Activated naive CD8-positive, alpha-beta T cell treated with anti-CD3 and anti-CD28 coated beads, Interleukin-2, amount 50 U/mL, for 24 hours (primary cell): ENCODE measurements at regions not wholly inside any gene's neighbourhood (a gene's known extent, or its start where the extent isn't known, plus 50 kb on each side); places are given as distances from the start of the nearest gene placed in this dataset.
"Not testable (repeated sequence)": the region's sequence is repeated elsewhere in the genome, so short reads cannot be mapped to it uniquely, and the experiment has no call there.

ENCODE experiments used
- ATAC-seq: fragments of 150-1000 bp; cut with Tn5 transposase; one replicate; pipeline ENCODE4 v1.10.0; 2021
- DNase-seq: peaks from one replicate; pipeline ENCODE4 v3.0.0; 2021
- H3K27ac Mint-ChIP-seq: one replicate; pipeline ENCODE4 v1.8.0; 2021; ENCODE audit warnings: mild to moderate bottlenecking, mixed read lengths
- H3K27me3 Mint-ChIP-seq: one replicate; pipeline ENCODE4 v1.8.0; 2021; ENCODE audit warnings: mixed read lengths
- H3K36me3 Mint-ChIP-seq: one replicate; pipeline ENCODE4 v1.8.0; 2021; ENCODE audit warnings: low read depth, mixed read lengths
- H3K4me1 Mint-ChIP-seq: one replicate; pipeline ENCODE4 v1.8.0; 2021; ENCODE audit warnings: mixed read lengths
- H3K4me3 Mint-ChIP-seq: one replicate; pipeline ENCODE4 v1.8.0; 2021; ENCODE audit warnings: mild to moderate bottlenecking, moderate library complexity, mixed read lengths
- H3K9me3 Mint-ChIP-seq: one replicate; pipeline ENCODE4 v1.8.0; 2021; ENCODE audit warnings: mixed read lengths

DNA sequence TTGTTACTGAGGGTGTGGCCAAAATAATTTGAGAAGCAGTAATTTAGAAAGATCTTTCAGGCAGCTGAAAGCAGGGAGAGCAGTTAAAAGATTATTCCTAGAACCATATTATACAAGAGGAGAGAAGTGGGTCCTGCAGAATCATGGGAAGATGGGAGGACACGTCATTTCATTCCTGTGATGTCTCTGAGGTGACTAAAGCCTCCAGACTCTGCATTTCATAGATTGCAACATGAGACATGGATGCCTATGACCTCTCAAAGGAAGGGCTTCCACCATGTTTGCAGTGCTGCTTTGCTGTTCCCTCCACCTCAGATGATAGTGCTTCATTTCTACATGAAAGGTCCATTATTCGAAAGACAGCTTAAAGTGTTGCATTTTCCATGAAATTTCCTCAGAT lies 788.4 kb downstream of the TSN start:
- H3K27ac Mint-ChIP-seq, result no peak overlapping the region
- no peaks in the 10 kb centered on the region for H3K27me3 Mint-ChIP-seq
- no peaks in the 10 kb centered on the region for H3K9me3 Mint-ChIP-seq
- ATAC-seq, result no peak
- H3K4me1 Mint-ChIP-seq, result no peaks in the 10 kb centered on the region
- no peaks in the 10 kb centered on the region for H3K36me3 Mint-ChIP-seq
- DNase-seq, result no peak
- no peak overlapping the region for H3K4me3 Mint-ChIP-seq

DNA sequence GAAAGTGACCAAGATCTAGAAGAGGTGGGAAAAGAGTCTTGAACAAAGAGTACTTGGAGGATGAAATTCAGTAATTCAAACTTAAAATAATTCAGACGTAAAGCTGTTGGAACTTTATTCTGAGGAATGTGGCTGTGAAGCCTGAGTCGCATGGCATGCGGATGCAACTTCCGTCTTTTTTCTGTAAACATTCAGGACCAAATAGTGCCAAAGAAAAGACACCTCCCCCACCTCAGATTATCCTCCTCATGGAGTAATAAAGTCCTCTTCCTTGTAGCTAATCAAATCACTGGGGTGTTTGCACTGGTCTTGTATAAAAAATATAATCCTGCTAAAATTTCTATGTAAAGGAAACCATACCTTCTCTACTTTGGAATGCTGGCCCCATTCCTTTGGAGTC lies 790.4 kb downstream of the TSN start:
- no peak for ATAC-seq
- Mint-ChIP-seq H3K4me1 (no peaks in the 10 kb centered on the region), H3K27ac (no peak overlapping the region), H3K4me3 (no peak overlapping the region), H3K36me3 (no peaks in the 10 kb centered on the region), H3K27me3 (no peaks in the 10 kb centered on the region), H3K9me3 (peaks cover 13% of the 10 kb centered on the region)
- no peak for DNase-seq

DNA sequence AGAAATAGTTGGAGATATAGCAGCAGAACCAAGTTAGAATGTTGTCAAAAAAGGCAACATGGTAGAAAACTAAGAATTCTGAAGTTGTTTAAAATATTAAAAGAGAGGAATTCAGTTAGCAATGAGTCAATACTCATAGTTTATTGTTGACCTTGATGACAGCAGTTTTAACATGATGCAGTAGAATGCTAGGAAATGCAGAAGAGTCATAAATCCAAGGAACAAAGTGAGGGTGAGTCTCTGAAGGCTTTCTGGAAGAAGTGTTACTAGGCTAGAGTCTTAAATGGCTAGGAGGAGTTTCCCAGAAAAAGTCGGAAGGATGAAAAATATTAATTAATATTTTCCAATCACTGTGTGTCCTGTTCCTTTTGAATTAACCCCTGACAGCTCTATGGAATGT lies 807.3 kb downstream of the TSN start:
- DNase-seq (no peak), ATAC-seq (no peak)
- no peaks in the 10 kb centered on the region for H3K9me3 Mint-ChIP-seq
- H3K4me1 Mint-ChIP-seq, result no peaks in the 10 kb centered on the region
- no peaks in the 10 kb centered on the region for H3K36me3 Mint-ChIP-seq
- no peak overlapping the region for H3K4me3 Mint-ChIP-seq
- no peak overlapping the region for H3K27ac Mint-ChIP-seq
- no peaks in the 10 kb centered on the region for H3K27me3 Mint-ChIP-seq

DNA sequence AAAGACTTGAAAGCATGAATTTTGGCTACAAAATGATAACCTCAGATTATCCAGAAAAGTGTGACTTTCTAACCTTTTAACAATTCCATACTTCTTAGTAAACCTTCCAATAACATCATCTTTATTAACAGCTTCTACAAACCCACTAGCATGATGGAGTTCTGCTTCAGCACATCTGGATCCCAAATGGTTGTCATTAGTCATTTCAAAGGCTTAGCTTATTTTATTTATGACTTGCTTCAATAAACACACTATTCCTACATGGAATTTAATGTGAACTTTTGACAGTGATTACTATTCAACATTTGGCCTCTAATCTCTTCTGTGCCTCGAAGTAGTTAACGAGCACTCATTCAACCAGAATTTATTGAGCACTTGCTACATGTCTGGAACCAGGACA lies 808.3 kb downstream of the TSN start:
- DNase-seq (no peak), ATAC-seq (no peak)
- H3K9me3 Mint-ChIP-seq, result no peaks in the 10 kb centered on the region
- H3K27me3 Mint-ChIP-seq, result no peaks in the 10 kb centered on the region
- H3K4me1 Mint-ChIP-seq, result no peaks in the 10 kb centered on the region
- no peaks in the 10 kb centered on the region for H3K36me3 Mint-ChIP-seq
- no peak overlapping the region for H3K4me3 Mint-ChIP-seq
- H3K27ac Mint-ChIP-seq, result no peak overlapping the region

DNA sequence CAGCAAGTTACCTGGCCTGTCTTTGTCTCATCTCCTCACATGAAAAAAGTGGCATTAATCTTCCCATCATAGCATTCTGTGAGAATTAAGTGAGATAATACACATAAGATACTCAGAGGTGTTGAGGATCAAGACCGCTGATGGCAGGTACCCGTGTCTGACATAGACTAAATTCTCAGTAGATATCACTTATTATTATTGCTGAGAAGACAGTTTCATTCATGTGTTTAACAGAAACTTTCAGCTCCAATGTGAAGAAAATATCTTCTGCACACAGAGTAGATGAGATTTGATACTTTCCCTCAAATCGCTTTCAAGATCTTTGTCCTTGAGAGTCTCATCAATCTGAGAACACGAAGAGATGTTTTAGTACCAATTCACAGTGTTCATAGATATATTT lies 809.4 kb downstream of the TSN start:
- no peaks in the 10 kb centered on the region for H3K9me3 Mint-ChIP-seq
- H3K27me3 Mint-ChIP-seq, result no peaks in the 10 kb centered on the region
- no peak overlapping the region for H3K27ac Mint-ChIP-seq
- DNase-seq (no peak), ATAC-seq (no peak)
- no peaks in the 10 kb centered on the region for H3K4me1 Mint-ChIP-seq
- H3K4me3 Mint-ChIP-seq, result no peak overlapping the region
- no peaks in the 10 kb centered on the region for H3K36me3 Mint-ChIP-seq

DNA sequence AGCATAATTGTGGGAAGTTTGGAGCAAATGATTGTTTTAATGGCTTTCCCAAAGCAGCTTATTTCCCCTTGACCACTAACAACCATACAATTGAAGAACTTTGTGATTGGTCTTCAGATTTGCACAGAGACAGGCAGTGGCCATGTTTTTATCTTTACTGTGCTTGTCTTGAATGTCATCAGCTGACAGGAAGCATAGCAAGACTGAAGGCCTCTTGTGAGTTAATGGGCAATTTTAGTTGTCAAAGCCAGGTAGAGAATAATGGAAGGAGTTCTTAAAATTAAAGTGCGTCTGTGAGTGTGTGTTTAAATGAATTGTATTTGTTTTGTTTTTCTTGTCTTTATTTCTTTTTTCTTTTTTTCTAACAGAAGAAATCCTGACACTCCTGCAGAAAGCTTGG lies 809.9 kb downstream of the TSN start:
- Mint-ChIP-seq H3K36me3 (no peaks in the 10 kb centered on the region), H3K4me1 (no peaks in the 10 kb centered on the region), H3K27me3 (no peaks in the 10 kb centered on the region), H3K4me3 (no peak overlapping the region), H3K9me3 (no peaks in the 10 kb centered on the region), H3K27ac (no peak overlapping the region)
- ATAC-seq, result no peak
- DNase-seq, result no peak

DNA sequence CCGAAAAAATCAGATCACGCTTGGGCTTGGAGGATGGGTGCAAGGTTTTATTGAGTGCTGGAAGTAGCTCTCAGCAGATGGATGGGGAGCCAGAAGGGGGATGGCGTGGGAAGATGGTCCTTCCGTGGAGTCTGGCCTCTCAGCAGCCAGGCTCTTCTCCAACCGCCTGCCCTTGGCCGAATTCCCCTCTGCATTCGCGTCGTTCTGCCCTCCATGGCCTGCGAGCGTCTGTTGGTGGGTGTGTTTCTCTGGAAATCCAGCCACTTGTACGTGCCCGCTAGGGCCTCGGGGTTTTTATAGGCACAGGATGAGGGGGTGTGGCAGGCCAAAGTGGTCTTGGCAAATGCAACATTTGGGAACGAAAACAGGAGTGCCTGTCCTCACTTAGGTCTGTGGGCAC lies 815.2 kb downstream of the TSN start:
- Mint-ChIP-seq H3K27me3 (no peaks in the 10 kb centered on the region), H3K4me3 (no peak overlapping the region), H3K9me3 (peaks cover 4% of the 10 kb centered on the region), H3K36me3 (no peaks in the 10 kb centered on the region), H3K27ac (no peak overlapping the region), H3K4me1 (no peaks in the 10 kb centered on the region)
- ATAC-seq, result no peak
- DNase-seq, result no peak

DNA sequence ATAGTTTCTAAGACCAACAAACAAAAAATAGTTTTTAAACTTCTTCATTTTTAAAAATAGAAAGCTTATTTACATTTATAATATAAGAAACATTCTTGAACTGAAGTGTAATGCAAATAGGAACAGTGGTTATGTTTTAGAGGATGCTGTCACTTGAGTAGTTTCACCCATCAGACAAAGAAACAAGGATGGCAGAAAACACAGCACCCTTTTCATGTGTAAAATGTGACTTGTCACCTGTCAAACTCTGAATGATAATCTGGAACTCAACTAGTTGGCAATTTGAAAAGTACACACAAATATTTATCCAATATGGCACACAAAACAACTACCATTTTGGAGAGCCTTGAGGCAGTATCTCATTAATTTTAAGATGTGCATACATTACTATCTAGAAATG lies 816.0 kb downstream of the TSN start:
- not testable (repeated sequence) for H3K36me3 Mint-ChIP-seq, H3K27ac Mint-ChIP-seq, H3K4me3 Mint-ChIP-seq, H3K9me3 Mint-ChIP-seq, DNase-seq, H3K4me1 Mint-ChIP-seq, H3K27me3 Mint-ChIP-seq, ATAC-seq

DNA sequence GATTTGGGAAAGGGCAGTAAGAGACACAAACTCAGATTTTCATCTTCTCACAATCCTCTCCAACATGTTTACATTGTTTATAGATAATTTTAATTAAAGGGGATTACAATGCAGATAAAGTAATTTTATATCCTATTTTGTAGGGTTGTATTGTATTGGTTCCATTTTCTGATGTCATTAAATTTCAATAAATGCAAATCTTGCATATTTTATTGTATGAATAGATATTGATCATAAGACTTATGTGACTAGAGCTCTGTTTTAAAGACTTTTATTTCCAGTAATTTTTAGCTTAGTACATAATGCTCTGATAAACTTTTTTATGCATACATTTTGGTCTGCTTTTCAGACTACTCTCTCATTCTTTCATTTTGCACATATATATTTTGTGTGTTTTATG lies 819.6 kb downstream of the TSN start:
- Mint-ChIP-seq H3K4me3 (no peak overlapping the region), H3K4me1 (no peaks in the 10 kb centered on the region), H3K36me3 (no peaks in the 10 kb centered on the region), H3K27me3 (no peaks in the 10 kb centered on the region), H3K27ac (no peak overlapping the region), H3K9me3 (peaks cover 8% of the 10 kb centered on the region)
- ATAC-seq (no peak), DNase-seq (no peak)

DNA sequence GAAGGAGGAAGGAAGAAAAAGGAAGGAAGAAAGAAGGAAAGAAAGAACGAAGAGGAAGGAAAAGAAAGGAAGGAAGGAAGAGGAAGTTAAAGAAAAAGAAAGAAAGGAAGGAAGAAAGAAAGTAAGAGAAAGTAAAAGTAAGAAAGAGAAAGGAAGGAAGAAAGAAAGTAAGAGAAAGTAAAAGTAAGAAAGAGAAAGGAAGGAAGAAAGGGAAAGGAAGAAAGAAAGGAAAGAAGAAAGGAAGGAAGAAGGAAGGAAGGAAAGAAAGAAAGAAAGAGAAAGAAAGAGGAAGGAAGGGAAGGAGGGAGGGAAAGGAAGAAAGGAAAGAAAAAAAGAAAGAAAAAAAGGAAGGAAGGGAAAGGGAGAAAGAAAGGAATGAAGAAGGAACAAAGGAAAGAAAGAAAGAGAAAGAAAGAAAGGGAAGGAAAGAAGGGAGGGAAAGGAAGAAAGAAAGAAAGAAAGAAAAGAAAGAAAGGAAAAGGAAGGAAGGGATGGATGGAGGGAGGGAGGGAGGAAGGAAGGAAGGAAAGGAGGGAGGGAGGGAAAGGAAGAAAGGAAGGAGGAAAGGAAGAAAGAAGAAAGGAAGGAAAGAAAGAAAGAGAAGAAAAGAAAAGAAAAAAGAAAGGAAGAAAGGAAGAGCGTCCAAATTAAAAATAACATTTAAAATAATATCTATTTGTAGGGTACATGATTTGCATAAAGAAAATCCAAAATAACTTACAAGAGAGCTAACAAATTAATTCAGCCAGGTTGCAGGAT lies 827.9 kb downstream of the TSN start:
- Mint-ChIP-seq H3K36me3 (no peaks in the 10 kb centered on the region), H3K9me3 (peaks cover 24% of the 10 kb centered on the region), H3K4me1 (no peaks in the 10 kb centered on the region), H3K27me3 (no peaks in the 10 kb centered on the region), H3K4me3 (no peak overlapping the region), H3K27ac (no peak overlapping the region)
- DNase-seq (no peak), ATAC-seq (no peak)

DNA sequence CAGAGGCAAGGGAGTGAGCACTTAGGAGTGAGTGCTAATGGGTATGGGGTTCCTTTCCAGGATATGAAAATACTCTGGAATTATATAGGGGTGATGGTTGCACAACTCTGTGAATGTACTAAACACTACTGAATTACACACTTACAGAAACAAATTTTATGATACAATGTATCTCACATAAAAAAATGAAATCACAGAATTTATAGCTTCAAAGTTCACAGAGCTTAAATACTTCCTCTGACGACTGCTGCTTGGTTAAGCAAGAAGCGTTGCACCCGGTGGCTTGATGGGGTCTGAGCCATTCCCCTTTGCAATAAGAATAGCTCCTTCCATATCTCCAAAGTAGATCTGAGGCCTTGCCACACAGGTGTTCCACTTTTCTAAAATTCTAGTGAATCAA lies 835.1 kb downstream of the TSN start:
- no peak for ATAC-seq
- H3K36me3 Mint-ChIP-seq, result no peaks in the 10 kb centered on the region
- H3K4me3 Mint-ChIP-seq, result no peak overlapping the region
- H3K27me3 Mint-ChIP-seq, result no peaks in the 10 kb centered on the region
- no peaks in the 10 kb centered on the region for H3K4me1 Mint-ChIP-seq
- no peak for DNase-seq
- no peak overlapping the region for H3K27ac Mint-ChIP-seq
- peaks cover 16% of the 10 kb centered on the region for H3K9me3 Mint-ChIP-seq

DNA sequence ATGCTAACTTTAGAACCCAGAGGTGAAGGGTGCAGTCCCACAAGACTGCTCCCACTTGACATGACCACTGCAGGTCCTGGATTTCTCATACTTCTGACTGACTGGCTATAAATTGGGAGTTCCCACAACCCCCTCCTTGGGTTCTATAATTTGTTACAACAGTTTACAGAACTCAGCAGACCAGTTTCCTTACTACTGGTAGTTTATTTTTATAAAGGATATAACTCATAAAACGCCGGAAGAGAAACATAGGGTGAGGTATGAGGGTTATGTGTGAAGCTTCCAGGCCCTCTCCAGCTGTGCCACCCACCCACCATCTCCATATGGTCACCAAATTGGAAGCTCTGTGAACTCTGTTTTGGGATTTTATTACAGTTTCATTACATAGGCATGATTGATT lies 839.6 kb downstream of the TSN start:
- Mint-ChIP-seq H3K27me3 (no peaks in the 10 kb centered on the region), H3K9me3 (peaks cover 6% of the 10 kb centered on the region), H3K27ac (no peak overlapping the region), H3K4me3 (no peak overlapping the region), H3K36me3 (no peaks in the 10 kb centered on the region), H3K4me1 (no peaks in the 10 kb centered on the region)
- ATAC-seq, result no peak
- DNase-seq, result no peak

DNA sequence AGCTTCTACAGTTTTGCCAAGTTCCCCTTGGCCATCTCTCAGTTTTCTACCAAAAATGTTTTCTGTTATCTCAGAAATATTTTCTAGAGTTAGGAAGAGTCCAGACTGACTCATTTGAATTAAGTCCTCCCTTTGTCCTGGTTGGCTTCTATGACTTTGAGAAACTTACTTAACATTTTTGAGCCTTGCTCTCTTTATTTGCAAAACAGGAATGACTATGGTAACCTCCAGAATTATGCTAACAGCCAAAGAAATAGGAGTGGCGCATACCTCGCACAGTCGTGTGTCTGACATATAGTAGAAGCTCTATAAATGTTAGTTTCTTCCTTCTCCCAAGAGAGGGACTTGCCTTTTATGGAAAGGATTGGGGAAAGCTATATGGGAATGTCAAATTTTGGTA lies 841.1 kb downstream of the TSN start:
- Mint-ChIP-seq H3K36me3 (no peaks in the 10 kb centered on the region), H3K9me3 (peaks cover 11% of the 10 kb centered on the region), H3K4me1 (no peaks in the 10 kb centered on the region), H3K4me3 (no peak overlapping the region), H3K27me3 (no peaks in the 10 kb centered on the region), H3K27ac (no peak overlapping the region)
- ATAC-seq (no peak), DNase-seq (no peak)

DNA sequence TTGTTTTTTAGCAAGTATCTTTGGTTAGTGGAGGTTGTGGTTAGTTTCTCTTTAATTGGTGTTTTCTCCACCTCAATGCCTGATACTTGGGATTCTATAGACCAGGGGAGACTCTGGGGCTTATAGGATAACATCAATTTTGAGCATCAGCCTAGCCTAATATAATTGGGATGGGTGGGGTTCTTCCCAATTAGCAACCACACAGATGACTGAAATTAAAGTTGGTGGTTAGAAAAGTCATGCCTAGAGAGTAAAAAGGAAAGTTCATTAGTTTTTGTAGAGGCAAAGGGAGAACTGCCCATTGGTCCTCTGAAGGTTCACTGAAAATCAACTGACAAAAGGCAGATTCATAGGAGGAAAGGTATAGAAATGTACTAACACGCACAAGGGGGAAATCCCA lies 843.3 kb downstream of the TSN start:
- DNase-seq, result no peak
- no peaks in the 10 kb centered on the region for H3K36me3 Mint-ChIP-seq
- no peaks in the 10 kb centered on the region for H3K27me3 Mint-ChIP-seq
- no peak overlapping the region for H3K27ac Mint-ChIP-seq
- H3K4me1 Mint-ChIP-seq, result no peaks in the 10 kb centered on the region
- peaks cover 5% of the 10 kb centered on the region for H3K9me3 Mint-ChIP-seq
- no peak overlapping the region for H3K4me3 Mint-ChIP-seq
- no peak for ATAC-seq

DNA sequence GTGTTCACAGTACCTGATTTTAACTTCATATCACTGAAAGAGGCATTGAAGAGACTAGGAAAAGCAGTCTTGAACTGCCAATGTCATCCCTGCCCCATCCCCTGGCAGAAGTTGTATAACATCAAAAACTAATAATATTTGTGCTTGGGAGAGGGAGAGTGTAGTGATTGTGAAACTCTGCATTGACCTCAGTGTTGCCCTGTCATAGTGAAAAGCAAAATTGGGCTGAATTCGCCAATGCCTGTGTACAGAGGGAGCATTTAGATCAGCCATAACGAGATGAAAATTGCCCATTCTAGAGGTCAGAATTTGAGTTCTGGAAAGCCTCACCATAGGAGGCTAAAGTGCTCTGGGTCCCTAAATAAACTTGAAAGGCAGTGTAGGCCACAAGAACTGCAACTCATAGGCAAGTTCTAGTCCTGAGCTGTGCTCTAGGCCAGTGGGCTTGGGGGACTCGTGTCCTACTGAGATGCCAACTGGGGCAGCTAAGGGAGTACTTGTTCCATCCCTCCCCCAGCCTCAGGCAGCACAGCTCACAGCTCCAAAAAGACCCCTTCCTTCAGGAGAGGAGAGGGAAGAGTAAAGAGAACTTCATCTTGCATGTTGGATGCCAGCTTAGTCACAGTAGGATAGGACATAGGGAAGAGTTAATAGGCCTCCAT lies 855.6 kb downstream of the TSN start:
- H3K4me1 Mint-ChIP-seq, result no peaks in the 10 kb centered on the region
- no peaks in the 10 kb centered on the region for H3K27me3 Mint-ChIP-seq
- no peak for DNase-seq

DNA sequence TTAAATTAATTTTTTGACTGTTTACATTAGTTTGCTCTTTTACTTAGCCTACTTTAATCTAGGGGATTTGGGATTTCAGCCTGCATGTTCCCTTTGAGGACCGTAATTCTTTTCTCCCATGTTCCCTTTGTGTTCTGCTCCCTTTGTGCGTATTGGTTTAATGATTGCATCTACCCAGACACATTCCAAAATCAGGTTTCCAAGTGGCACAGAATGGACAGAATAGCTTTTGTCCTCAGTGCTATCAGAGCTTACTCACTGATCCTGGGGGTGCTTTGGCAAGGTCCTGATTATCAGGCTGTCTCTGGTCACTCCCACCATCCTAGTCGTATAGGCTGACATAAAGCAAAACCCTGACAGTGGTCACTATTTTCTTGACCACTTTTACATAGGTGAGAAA lies 867.5 kb downstream of the TSN start:
- DNase-seq, result no peak
- no peaks in the 10 kb centered on the region for H3K36me3 Mint-ChIP-seq
- no peaks in the 10 kb centered on the region for H3K4me1 Mint-ChIP-seq
- no peak overlapping the region for H3K27ac Mint-ChIP-seq
- ATAC-seq, result no peak
- peaks cover 20% of the 10 kb centered on the region for H3K9me3 Mint-ChIP-seq
- no peak overlapping the region for H3K4me3 Mint-ChIP-seq
- no peaks in the 10 kb centered on the region for H3K27me3 Mint-ChIP-seq

More for the DNA sequence above, 855.6 kb downstream of the TSN start:
- Mint-ChIP-seq H3K27ac (no peak overlapping the region), H3K9me3 (peaks cover 5% of the 10 kb centered on the region), H3K36me3 (no peaks in the 10 kb centered on the region), H3K4me3 (no peak overlapping the region)
- no peak for ATAC-seq
